OCI-LY1 (cell line): ENCODE measurements at regions not wholly inside any gene's neighbourhood (a gene's known extent, or its start where the extent isn't known, plus 50 kb on each side); places are given as distances from the start of the nearest gene placed in this dataset.

Experiments
- EZH2 ChIP-seq: fragments of 200-600 bp; sonication (generic), shearing (Covaris generic); IDR thresholded peaks from 2 replicates; pipeline ENCODE4 v1.8.0; 2017; ENCODE audit warnings: borderline replicate concordance, mixed run types, mild to moderate bottlenecking, antibody characterized with exemption, low read length, moderate library complexity, mixed read lengths
- TF ChIP-seq, protein P1 (sequence below): fragments of 200-600 bp; sonication (generic), shearing (Covaris generic); IDR thresholded peaks from 2 replicates; pipeline ENCODE4 v1.5.1; 2017; ENCODE audit warnings: mild to moderate bottlenecking, antibody characterized with exemption, low read length, moderate library complexity, mixed read lengths

DNA sequence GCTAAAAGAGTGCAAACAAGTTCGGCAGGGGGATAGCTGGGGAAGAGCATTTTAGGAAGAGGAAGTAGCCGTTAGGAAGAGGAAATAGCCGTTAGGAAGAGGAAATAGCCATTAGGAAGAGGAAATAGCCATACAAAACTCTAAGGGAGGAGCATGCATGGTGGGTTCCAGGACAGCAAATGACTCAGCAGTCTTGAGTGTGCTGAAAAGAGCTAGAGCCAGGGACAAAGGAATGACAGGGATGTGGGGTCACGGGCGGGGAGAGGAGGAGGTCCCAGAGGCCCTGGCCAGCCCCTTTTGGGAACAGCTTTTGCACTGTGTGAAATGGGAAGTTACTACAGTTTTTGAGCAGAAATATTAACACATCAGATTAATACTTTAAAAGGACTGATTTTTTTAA lies 882.6 kb downstream of the TRIML1 start:
- TF ChIP-seq, protein P1, sequence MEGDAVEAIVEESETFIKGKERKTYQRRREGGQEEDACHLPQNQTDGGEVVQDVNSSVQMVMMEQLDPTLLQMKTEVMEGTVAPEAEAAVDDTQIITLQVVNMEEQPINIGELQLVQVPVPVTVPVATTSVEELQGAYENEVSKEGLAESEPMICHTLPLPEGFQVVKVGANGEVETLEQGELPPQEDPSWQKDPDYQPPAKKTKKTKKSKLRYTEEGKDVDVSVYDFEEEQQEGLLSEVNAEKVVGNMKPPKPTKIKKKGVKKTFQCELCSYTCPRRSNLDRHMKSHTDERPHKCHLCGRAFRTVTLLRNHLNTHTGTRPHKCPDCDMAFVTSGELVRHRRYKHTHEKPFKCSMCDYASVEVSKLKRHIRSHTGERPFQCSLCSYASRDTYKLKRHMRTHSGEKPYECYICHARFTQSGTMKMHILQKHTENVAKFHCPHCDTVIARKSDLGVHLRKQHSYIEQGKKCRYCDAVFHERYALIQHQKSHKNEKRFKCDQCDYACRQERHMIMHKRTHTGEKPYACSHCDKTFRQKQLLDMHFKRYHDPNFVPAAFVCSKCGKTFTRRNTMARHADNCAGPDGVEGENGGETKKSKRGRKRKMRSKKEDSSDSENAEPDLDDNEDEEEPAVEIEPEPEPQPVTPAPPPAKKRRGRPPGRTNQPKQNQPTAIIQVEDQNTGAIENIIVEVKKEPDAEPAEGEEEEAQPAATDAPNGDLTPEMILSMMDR: no peak
- no peak for TF ChIP-seq EZH2
